Heart right ventricle (tissue), 16 donors: ENCODE measurements at regions not wholly inside any gene's neighbourhood (a gene's known extent, or its start where the extent isn't known, plus 50 kb on each side); places are given as distances from the start of the nearest gene placed in this dataset.

Experiments
- ATAC-seq, 8 donors: fragments of 200-7000 bp; cut with Tn5 transposase; one replicate each; pipeline ENCODE4 v1.9.1; 2020; ENCODE audit warnings: mild to moderate bottlenecking in 8 of 8, moderate library complexity in 8 of 8, moderate number of reproducible peaks in 1 of 8
- DNase-seq, 2 donors: peaks; one replicate each; pipeline ENCODE4 v3.0.0-alpha.2; 2020
- H3K27ac ChIP-seq, 10 donors: fragments of 200-600 bp; sonication (generic) in 2 of 10; one replicate each; pipeline versions ENCODE4 v1.5.0 to v1.8.0; 2020 to 2022; ENCODE audit warnings: mild to moderate bottlenecking in 3 of 10
- H3K27me3 ChIP-seq, 7 donors: fragments of 200-600 bp; one replicate each; pipeline ENCODE4 v1.8.0; 2021 to 2022; ENCODE audit warnings: mild to moderate bottlenecking in 2 of 7
- H3K36me3 ChIP-seq, 9 donors: fragments of 200-600 bp; sonication (generic) in 1 of 9; one replicate each; pipeline versions ENCODE4 v1.5.0 to v1.8.0; 2020 to 2022; ENCODE audit warnings: mild to moderate bottlenecking in 2 of 9
- H3K4me1 ChIP-seq, 9 donors: fragments of 200-600 bp; sonication (generic) in 1 of 9; one replicate each; pipeline versions ENCODE4 v1.5.0 to v1.8.0; 2020 to 2022; ENCODE audit warnings: mild to moderate bottlenecking in 4 of 9
- H3K4me3 ChIP-seq, 10 donors: fragments of 200-600 bp; sonication (generic) in 2 of 10; one replicate each; pipeline versions ENCODE4 v1.5.0 to v1.8.0; 2020 to 2022; ENCODE audit warnings: mild to moderate bottlenecking in 7 of 10, moderate library complexity in 2 of 10
- H3K9me3 ChIP-seq, 11 donors: fragments of 200-600 bp in 10 of 11; sonication (generic) in 2 of 11; one replicate each; pipeline versions ENCODE4 v1.5.0 to v1.8.0; 2013 to 2022; ENCODE audit warnings: mild to moderate bottlenecking in 2 of 11, control low read depth in 1 of 11, moderate library complexity in 1 of 11
- WGBS, 2 donors: extraction: QIAGEN DNeasy Blood & Tissue Kit; methylation state at CpG; one replicate each; pipeline ENCODE4 v1.1.7; 2013; ENCODE audit warnings: inconsistent platforms in 1 of 2; 5-methylcytosine and 5-hydroxymethylcytosine counted together
- intact Hi-C, 10 donors: fragments of 100-400 bp; cut with DNase I; formaldehyde crosslinking; loops; one replicate each; pipeline versions ENCODE4 v1.11.1 to v1.14.2; 2022
- TF ChIP-seq, protein P1 (sequence below), 9 donors: fragments of 200-600 bp; sonication (generic) in 2 of 9; IDR thresholded peaks; one replicate each; pipeline versions ENCODE4 v1.5.0 to v1.8.0; 2021 to 2022; ENCODE audit warnings: antibody characterized with exemption in 9 of 9, mild to moderate bottlenecking in 5 of 9, moderate library complexity in 1 of 9
- donor health status: Arrhythmogenic right ventricular cardiomyopathy.
- donor health status: ischemic (EF 13 %, LVEDD 7.1; RV severe dilation, severe dysfunction).
- donor health status: healthy with polysubstance abuse.
- donor health status: DM: no; HTN: yes; CAD: no.
- donor health status: DM: no; HTN: no; CAD: no.
- donor health status: ischemic (EF 25% LVEDD 6.9; RV normal size, moderate dysfunction).
- donor health status: ischemic (EF 25% LVEDD 5.7; RV mildly dilated, moderate dysfunction).
- donor health status: healthy.
- donor health status: DM: yes; HTN: yes; CAD: no.
- donor health status: Ischemic cardiomyopathy.
- donor health status: ischemic (EF 35%, LVEDD 5.7; RV mildly dilated, moderate dysfunction).
- donor health status: nonischemic (EF 11% LVEDD 7.7; RV severe dilation, severe dysfunction).
- donor health status: DM: yes; HTN: yes; CAD: no.
- donor health status: PGD.
- donor health status: ischemic (EF 29% LVEDD 5.4; RV normal size, mild dysfunction).
- donor health status: nonischemic (EF 23%, LVEDD 6.1; RV moderate dilation, normal function).

DNA sequence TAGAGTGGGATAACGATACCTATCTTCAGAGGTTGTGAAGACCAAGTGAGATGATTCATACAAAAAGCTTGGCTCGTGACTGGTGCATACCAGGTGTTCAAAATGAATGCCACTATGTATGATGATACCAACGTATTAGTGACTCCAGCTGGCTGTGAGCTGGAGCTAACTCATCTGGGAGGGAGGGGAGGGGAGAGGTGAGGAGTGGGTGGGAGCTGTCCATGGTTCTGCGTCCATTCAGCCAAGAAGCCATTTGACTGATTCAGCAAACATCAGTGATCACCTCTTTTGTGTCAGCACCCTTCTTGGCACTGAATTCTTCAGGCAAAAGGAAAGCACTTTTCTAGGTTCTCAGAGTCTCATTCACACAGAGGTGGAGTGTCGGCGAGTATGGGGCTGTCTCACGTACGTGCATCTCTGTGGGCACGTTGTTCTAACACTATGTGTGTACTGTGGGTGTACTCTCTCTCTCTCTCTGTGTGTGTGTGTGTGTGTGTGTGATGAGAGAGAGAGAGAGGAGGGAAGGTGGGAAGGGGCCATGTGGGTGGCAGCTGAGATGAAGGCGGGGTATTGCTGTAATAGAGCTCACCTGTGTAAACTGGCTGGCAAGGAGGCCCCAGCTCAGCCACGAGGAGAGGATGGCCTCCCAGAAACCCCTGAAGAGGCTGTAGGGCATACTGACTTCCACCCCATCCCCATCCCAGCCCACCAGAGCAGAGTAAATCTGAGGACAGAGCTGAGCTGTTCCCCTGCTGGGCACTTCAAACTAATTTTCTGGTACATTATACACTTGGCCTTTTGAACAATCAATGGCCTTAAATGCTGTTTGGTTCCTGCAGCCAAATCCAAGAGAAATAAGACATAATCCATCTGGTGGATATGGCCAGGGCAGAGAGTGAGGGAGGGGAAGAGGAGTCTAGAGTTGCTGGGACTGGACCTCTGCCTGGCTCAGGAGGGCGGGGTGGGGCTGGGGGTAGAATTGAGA, 96.1 kb upstream of the THY1 start:
- Histone ChIP-seq H3K27me3 (peaks cover 0 to 29% (median 18%) of the 10 kb centered on the region in 7 donors), H3K9me3 (no peaks in the 10 kb centered on the region), H3K27ac (no peak overlapping the region), H3K36me3 (no peaks in the 10 kb centered on the region), H3K4me3 (no peak overlapping the region), H3K4me1 (no peaks in the 10 kb centered on the region)
- TF ChIP-seq, protein P1, sequence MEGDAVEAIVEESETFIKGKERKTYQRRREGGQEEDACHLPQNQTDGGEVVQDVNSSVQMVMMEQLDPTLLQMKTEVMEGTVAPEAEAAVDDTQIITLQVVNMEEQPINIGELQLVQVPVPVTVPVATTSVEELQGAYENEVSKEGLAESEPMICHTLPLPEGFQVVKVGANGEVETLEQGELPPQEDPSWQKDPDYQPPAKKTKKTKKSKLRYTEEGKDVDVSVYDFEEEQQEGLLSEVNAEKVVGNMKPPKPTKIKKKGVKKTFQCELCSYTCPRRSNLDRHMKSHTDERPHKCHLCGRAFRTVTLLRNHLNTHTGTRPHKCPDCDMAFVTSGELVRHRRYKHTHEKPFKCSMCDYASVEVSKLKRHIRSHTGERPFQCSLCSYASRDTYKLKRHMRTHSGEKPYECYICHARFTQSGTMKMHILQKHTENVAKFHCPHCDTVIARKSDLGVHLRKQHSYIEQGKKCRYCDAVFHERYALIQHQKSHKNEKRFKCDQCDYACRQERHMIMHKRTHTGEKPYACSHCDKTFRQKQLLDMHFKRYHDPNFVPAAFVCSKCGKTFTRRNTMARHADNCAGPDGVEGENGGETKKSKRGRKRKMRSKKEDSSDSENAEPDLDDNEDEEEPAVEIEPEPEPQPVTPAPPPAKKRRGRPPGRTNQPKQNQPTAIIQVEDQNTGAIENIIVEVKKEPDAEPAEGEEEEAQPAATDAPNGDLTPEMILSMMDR (IDR thresholded peaks at IDR 0.05), result no peak
- intact Hi-C loops, result loop anchor here in 1 of 10 donors (10.0 kb wide), 1 partner anchor 106 kb away; no protein-coding TSS in a partner anchor
- DNase-seq (no peak), ATAC-seq (no peak)
- WGBS, 2 donors, result 50 to 53% methylated on average over 12 of the region's 12 CpGs

DNA sequence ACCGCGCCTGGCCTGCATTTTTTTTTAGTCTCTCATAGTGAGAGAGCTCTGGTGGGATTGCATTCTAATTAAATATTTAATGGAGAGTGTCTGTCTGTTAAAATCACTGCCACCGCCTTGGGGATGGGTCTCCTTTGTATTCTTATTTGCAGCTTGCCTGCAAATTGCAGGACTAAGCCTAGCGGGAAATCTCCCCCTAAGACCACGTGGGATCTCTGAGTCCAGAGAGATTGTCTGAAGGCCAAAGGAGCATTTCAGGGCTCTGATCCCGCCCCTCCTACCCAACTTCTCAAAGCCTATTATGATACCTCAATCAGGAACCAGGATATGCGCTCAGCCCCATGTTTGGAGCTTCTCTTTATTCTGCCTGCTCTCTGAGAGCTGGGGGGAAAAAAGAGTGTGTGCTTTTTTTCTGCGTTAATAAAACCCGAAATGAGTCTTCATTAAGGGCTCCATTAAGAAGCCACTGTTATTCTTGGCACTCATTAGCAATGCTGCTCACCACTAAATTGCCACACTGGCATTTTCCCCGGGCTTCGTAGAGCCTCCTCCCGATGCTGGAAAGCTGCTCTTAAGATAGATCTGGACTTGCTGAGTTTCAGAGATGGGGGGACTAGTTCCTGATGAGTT, 92.9 kb upstream of the THY1 start:
- Histone ChIP-seq H3K27me3 (peaks cover 0 to 42% (median 24%) of the 10 kb centered on the region in 7 donors), H3K36me3 (no peaks in the 10 kb centered on the region), H3K4me1 (no peaks in the 10 kb centered on the region), H3K9me3 (no peaks in the 10 kb centered on the region), H3K4me3 (no peak overlapping the region), H3K27ac (no peak overlapping the region)
- DNase-seq, result no peak
- no peak for ATAC-seq
- intact Hi-C loops, result loop anchor here in 1 of 10 donors (10.0 kb wide), 1 partner anchor 109 kb away; no protein-coding TSS in a partner anchor
- 80% methylated on average over 12 of the region's 12 CpGs for WGBS, 2 donors
- TF ChIP-seq, protein P1 (IDR thresholded peaks at IDR 0.05), result no peak

DNA sequence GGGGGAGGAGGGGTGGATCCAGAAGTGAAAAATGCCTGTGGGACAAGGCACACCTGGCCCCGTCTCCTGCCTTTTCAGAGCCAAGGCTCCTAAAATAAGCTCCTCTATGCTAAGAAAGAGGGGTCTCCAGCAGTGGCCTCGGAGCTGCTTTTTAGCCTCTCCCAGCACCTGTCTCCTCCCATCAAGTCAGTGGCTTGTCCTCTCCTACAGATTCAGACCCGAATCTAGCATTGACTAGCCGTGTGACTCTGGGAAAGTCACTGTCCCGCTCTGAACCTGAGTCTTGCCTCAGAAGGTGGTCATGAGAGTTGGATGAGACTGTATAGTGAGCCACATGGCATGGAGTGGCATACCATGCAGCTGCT, 90.8 kb upstream of the THY1 start:
- TF ChIP-seq, protein P1 (IDR thresholded peaks at IDR 0.05), result no peak
- intact Hi-C loops, result loop anchor here in 1 of 10 donors (10.0 kb wide), 1 partner anchor 111 kb away; no protein-coding TSS in a partner anchor
- Histone ChIP-seq H3K27ac (no peak overlapping the region), H3K4me1 (peaks cover 0 to 13% (median 0%) of the 10 kb centered on the region in 9 donors), H3K4me3 (no peak overlapping the region), H3K27me3 (peaks cover 0 to 36% (median 19%) of the 10 kb centered on the region in 7 donors), H3K9me3 (no peaks in the 10 kb centered on the region), H3K36me3 (no peaks in the 10 kb centered on the region)
- DNase-seq (no peak), ATAC-seq (no peak)
- WGBS, 2 donors, result 74 to 79% methylated on average over 5 of the region's 5 CpGs

DNA sequence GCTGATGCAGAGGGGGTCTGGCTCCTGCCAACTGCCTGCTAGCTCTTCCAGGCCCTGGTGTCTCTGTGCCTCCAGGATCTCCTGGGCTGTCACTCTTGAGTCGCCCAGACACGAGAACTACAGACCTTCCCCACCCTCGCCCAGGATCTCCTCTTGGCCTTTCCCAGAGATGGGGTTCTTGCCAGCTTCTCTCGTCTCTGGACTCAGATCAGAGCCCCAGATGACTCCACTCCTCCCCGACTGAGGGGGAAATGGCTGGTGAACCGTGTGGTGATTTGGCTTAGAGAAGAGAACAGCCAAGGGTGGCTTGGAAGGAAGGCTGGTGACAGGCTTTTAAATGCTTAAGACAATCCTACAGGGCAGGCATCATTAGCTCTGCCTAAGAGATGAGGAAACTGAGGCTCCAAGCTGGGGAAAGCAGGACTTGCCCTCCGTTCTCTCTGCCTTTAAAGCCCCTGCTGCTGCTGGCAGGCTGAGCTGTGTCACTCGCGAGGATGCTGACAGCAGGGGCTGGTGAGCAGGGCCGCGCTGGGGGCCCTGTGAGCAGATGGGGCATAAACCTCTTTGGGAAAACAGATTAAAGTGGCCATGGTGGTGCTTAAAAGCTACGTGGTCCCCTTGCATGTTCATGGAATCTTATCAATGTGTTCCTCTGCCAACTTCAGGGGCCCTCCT, 90.3 kb upstream of the THY1 start:
- no peak overlapping the region for H3K4me3 ChIP-seq
- H3K27me3 ChIP-seq, result peaks cover 0 to 35% (median 19%) of the 10 kb centered on the region in 7 donors
- intact Hi-C loops, result loop anchor here in 1 of 10 donors (10.0 kb wide), 1 partner anchor 112 kb away; no protein-coding TSS in a partner anchor
- no peaks in the 10 kb centered on the region for H3K9me3 ChIP-seq
- WGBS, 2 donors, result 50 to 53% methylated on average over 12 of the region's 12 CpGs
- ATAC-seq, result no peak
- H3K4me1 ChIP-seq, result peaks cover 0 to 13% (median 0%) of the 10 kb centered on the region in 9 donors
- H3K27ac ChIP-seq, result no peak overlapping the region
- DNase-seq, result no peak
- TF ChIP-seq, protein P1 (IDR thresholded peaks at IDR 0.05), result no peak
- no peaks in the 10 kb centered on the region for H3K36me3 ChIP-seq
